ENCODE measurements at regions not wholly inside any gene's neighbourhood (a gene's known extent, or its start where the extent isn't known, plus 50 kb on each side); places are given as distances from the start of the nearest gene placed in this dataset.

GRCh38 chr2:160719116-160719515 lies 225.5 kb upstream of the RBMS1 start (continued):
- TF ChIP-seq, protein P1, sequence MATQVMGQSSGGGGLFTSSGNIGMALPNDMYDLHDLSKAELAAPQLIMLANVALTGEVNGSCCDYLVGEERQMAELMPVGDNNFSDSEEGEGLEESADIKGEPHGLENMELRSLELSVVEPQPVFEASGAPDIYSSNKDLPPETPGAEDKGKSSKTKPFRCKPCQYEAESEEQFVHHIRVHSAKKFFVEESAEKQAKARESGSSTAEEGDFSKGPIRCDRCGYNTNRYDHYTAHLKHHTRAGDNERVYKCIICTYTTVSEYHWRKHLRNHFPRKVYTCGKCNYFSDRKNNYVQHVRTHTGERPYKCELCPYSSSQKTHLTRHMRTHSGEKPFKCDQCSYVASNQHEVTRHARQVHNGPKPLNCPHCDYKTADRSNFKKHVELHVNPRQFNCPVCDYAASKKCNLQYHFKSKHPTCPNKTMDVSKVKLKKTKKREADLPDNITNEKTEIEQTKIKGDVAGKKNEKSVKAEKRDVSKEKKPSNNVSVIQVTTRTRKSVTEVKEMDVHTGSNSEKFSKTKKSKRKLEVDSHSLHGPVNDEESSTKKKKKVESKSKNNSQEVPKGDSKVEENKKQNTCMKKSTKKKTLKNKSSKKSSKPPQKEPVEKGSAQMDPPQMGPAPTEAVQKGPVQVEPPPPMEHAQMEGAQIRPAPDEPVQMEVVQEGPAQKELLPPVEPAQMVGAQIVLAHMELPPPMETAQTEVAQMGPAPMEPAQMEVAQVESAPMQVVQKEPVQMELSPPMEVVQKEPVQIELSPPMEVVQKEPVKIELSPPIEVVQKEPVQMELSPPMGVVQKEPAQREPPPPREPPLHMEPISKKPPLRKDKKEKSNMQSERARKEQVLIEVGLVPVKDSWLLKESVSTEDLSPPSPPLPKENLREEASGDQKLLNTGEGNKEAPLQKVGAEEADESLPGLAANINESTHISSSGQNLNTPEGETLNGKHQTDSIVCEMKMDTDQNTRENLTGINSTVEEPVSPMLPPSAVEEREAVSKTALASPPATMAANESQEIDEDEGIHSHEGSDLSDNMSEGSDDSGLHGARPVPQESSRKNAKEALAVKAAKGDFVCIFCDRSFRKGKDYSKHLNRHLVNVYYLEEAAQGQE (IDR thresholded peaks at IDR 0.05; ENCODE audit: unreplicated experiment), result no peak
- TF ChIP-seq JUNB (IDR thresholded peaks at IDR 0.05; ENCODE audit: unreplicated experiment), result no peak
- TF ChIP-seq STAT1 (IDR thresholded peaks at IDR 0.05; ENCODE audit: unreplicated experiment), result no peak
- TF ChIP-seq, protein P2, sequence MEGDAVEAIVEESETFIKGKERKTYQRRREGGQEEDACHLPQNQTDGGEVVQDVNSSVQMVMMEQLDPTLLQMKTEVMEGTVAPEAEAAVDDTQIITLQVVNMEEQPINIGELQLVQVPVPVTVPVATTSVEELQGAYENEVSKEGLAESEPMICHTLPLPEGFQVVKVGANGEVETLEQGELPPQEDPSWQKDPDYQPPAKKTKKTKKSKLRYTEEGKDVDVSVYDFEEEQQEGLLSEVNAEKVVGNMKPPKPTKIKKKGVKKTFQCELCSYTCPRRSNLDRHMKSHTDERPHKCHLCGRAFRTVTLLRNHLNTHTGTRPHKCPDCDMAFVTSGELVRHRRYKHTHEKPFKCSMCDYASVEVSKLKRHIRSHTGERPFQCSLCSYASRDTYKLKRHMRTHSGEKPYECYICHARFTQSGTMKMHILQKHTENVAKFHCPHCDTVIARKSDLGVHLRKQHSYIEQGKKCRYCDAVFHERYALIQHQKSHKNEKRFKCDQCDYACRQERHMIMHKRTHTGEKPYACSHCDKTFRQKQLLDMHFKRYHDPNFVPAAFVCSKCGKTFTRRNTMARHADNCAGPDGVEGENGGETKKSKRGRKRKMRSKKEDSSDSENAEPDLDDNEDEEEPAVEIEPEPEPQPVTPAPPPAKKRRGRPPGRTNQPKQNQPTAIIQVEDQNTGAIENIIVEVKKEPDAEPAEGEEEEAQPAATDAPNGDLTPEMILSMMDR (conservative IDR thresholded peaks at IDR 0.05; ENCODE audit: low read depth in 2 of 2), result no peak
- no peak for TF ChIP-seq ZNF114 (CRISPR knock-in tag; IDR thresholded peaks at IDR 0.05)

DNA sequence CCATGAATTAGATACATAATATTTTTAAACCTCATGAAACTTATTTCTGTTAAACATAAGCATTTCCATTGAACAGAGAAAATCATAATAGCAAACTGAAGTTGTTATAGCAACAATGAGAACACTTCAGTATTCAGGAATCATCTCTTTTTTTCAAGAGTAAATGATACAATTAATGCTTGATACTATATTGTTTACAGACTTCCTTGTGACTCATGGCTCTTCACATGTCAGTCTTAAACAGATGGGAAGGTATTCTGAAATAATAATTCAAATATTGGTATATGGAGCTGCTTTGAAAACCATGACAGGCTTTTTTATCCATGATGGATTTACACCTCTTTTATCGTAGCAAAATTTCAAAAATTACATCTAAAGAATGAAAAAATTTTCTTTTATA lies 226.5 kb upstream of the RBMS1 start:
- Histone ChIP-seq H3F3A (replicated peaks; ENCODE audit: low read depth) (no peaks in the 10 kb centered on the region), H4K20me1 (replicated peaks; ENCODE audit: insufficient read depth) (no peaks in the 10 kb centered on the region), H3K4me2 (no peak overlapping the region), H3K27ac (ENCODE audit: low read depth) (no peak overlapping the region), H3K4me3 (no peak overlapping the region), H2AFZ (no peak overlapping the region), H3K9me2 (ENCODE audit: insufficient read depth) (no peaks in the 10 kb centered on the region), H3K79me2 (replicated peaks; ENCODE audit: insufficient read depth) (no peaks in the 10 kb centered on the region), H3K4me1 (ENCODE audit: insufficient read depth) (no peaks in the 10 kb centered on the region), H3K27me3 (ENCODE audit: insufficient read depth) (no peaks in the 10 kb centered on the region), H3K36me3 (ENCODE audit: insufficient read depth) (no peaks in the 10 kb centered on the region)
- no peak overlapping the region for H3K27ac Mint-ChIP-seq
- H3K4me1 Mint-ChIP-seq, result 0 out of 3 replicates have a peak, but pooled peaks cover 3% of the 10 kb centered on the region
- no peak for DNase-seq (ENCODE audit: low spot score)
- peaks cover 4% of the 10 kb centered on the region for H3K27me3 Mint-ChIP-seq (ENCODE audit: insufficient read depth, low read depth, poor library complexity)
- no peak for ATAC-seq
- H3K36me3 Mint-ChIP-seq (ENCODE audit: low read depth), result peaks cover 5% of the 10 kb centered on the region; the same call in 2 of the 3 replicates
- no peak overlapping the region for H3K4me3 Mint-ChIP-seq
- peaks cover 15% of the 10 kb centered on the region; the same call in 2 of the 3 replicates for H3K9me3 Mint-ChIP-seq
- TF ChIP-seq POLR2AphosphoS5 (IDR thresholded peaks at IDR 0.05; ENCODE audit: low read depth) (no peak), CREB1 (CRISPR knock-in tag; IDR thresholded peaks at IDR 0.05; ENCODE audit: low read depth) (no peak), EZH2phosphoT487 (IDR thresholded peaks at IDR 0.05; ENCODE audit: unreplicated experiment) (no peak), NANOG (IDR thresholded peaks at IDR 0.05; ENCODE audit: borderline replicate concordance) (no peak), EZH2 (IDR thresholded peaks at IDR 0.05; ENCODE audit: low read depth, unreplicated experiment) (no peak), ZNF331 (CRISPR knock-in tag; IDR thresholded peaks at IDR 0.05; ENCODE audit: low read depth) (no peak)
- TF ChIP-seq, protein P3, sequence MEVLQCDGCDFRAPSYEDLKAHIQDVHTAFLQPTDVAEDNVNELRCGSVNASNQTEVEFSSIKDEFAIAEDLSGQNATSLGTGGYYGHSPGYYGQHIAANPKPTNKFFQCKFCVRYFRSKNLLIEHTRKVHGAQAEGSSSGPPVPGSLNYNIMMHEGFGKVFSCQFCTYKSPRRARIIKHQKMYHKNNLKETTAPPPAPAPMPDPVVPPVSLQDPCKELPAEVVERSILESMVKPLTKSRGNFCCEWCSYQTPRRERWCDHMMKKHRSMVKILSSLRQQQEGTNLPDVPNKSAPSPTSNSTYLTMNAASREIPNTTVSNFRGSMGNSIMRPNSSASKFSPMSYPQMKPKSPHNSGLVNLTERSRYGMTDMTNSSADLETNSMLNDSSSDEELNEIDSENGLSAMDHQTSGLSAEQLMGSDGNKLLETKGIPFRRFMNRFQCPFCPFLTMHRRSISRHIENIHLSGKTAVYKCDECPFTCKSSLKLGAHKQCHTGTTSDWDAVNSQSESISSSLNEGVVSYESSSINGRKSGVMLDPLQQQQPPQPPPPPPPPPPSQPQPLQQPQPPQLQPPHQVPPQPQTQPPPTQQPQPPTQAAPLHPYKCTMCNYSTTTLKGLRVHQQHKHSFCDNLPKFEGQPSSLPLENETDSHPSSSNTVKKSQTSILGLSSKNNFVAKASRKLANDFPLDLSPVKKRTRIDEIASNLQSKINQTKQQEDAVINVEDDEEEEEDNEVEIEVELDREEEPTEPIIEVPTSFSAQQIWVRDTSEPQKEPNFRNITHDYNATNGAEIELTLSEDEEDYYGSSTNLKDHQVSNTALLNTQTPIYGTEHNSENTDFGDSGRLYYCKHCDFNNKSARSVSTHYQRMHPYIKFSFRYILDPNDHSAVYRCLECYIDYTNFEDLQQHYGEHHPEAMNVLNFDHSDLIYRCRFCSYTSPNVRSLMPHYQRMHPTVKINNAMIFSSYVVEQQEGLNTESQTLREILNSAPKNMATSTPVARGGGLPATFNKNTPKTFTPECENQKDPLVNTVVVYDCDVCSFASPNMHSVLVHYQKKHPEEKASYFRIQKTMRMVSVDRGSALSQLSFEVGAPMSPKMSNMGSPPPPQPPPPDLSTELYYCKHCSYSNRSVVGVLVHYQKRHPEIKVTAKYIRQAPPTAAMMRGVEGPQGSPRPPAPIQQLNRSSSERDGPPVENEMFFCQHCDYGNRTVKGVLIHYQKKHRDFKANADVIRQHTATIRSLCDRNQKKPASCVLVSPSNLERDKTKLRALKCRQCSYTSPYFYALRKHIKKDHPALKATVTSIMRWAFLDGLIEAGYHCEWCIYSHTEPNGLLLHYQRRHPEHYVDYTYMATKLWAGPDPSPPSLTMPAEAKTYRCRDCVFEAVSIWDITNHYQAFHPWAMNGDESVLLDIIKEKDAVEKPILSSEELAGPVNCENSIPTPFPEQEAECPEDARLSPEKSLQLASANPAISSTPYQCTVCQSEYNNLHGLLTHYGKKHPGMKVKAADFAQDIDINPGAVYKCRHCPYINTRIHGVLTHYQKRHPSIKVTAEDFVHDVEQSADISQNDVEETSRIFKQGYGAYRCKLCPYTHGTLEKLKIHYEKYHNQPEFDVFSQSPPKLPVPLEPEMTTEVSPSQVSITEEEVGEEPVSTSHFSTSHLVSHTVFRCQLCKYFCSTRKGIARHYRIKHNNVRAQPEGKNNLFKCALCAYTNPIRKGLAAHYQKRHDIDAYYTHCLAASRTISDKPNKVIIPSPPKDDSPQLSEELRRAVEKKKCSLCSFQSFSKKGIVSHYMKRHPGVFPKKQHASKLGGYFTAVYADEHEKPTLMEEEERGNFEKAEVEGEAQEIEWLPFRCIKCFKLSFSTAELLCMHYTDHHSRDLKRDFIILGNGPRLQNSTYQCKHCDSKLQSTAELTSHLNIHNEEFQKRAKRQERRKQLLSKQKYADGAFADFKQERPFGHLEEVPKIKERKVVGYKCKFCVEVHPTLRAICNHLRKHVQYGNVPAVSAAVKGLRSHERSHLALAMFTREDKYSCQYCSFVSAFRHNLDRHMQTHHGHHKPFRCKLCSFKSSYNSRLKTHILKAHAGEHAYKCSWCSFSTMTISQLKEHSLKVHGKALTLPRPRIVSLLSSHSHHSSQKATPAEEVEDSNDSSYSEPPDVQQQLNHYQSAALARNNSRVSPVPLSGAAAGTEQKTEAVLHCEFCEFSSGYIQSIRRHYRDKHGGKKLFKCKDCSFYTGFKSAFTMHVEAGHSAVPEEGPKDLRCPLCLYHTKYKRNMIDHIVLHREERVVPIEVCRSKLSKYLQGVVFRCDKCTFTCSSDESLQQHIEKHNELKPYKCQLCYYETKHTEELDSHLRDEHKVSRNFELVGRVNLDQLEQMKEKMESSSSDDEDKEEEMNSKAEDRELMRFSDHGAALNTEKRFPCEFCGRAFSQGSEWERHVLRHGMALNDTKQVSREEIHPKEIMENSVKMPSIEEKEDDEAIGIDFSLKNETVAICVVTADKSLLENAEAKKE (CRISPR knock-in tag; IDR thresholded peaks at IDR 0.05), result no peak
- TF ChIP-seq, protein P2 (conservative IDR thresholded peaks at IDR 0.05; ENCODE audit: low read depth in 2 of 2), result no peak
